SU-DHL-6 (cell line): ENCODE measurements at regions not wholly inside any gene's neighbourhood (a gene's known extent, or its start where the extent isn't known, plus 50 kb on each side); places are given as distances from the start of the nearest gene placed in this dataset.

Experiments
- H2AFZ ChIP-seq: fragments of 200-600 bp; sonication (generic); 2 replicates; pipeline ENCODE4 v1.6.1; 2014; ENCODE audit warnings: low read depth, mild to moderate bottlenecking, moderate library complexity, mixed read lengths, antibody characterized with exemption, low read length; ENCODE audit not compliant: severe bottlenecking
- H3F3A ChIP-seq: fragments of 200-600 bp; shearing (Covaris generic); 2 replicates; pipeline ENCODE4 v1.6.0; 2016; ENCODE audit warnings: antibody characterized with exemption, mild to moderate bottlenecking; ENCODE audit not compliant: insufficient read depth
- H3K27ac ChIP-seq: fragments of 200-600 bp; sonication (generic); 2 replicates; pipeline ENCODE4 v1.5.1; 2016; ENCODE audit warnings: low read depth, mild to moderate bottlenecking, low read length, moderate library complexity, mixed read lengths
- H3K27me3 ChIP-seq: fragments of 200-600 bp; sonication (generic), shearing (Covaris generic); 2 replicates; pipeline ENCODE4 v1.6.0; 2014; ENCODE audit warnings: mild to moderate bottlenecking, low read length
- H3K36me3 ChIP-seq: fragments of 200-600 bp; sonication (generic); 2 replicates; pipeline ENCODE4 v1.6.1; 2014; ENCODE audit warnings: mild to moderate bottlenecking, low read length, mixed read lengths
- H3K4me2 ChIP-seq: fragments of 300-600, 200-600 bp; shearing (Covaris generic), sonication (generic); 2 replicates; pipeline ENCODE4 v1.6.0; 2014; ENCODE audit warnings: low read length, low read depth, mild to moderate bottlenecking; ENCODE audit not compliant: poor library complexity, severe bottlenecking
- H3K4me3 ChIP-seq: fragments of 200-600 bp; sonication (generic); 2 replicates; pipeline ENCODE4 v1.5.1; 2014; ENCODE audit warnings: antibody characterized with exemption, low read length, mild to moderate bottlenecking, mixed read lengths; ENCODE audit not compliant: insufficient read depth, poor library complexity, severe bottlenecking
- H3K79me2 ChIP-seq: fragments of 200-600 bp; sonication (generic); 2 replicates; pipeline ENCODE4 v1.6.1; 2014; ENCODE audit warnings: mild to moderate bottlenecking, low read length, moderate library complexity; ENCODE audit not compliant: insufficient read depth
- H3K9ac ChIP-seq: fragments of 200-600 bp; sonication (generic); 2 replicates; pipeline ENCODE4 v1.7.0; 2014; ENCODE audit warnings: mild to moderate bottlenecking, low read length
- H3K9me2 ChIP-seq: fragments of 200-600 bp; sonication (generic); replicated peaks from 2 replicates; pipeline ENCODE4 v1.6.1; 2014; ENCODE audit warnings: low read length; ENCODE audit not compliant: insufficient read depth
- H3K9me3 ChIP-seq: fragments of 200-600 bp; sonication (generic); 2 replicates; pipeline ENCODE4 v1.6.1; 2014; ENCODE audit warnings: low read length, mixed read lengths; ENCODE audit not compliant: insufficient read depth
- H4K20me1 ChIP-seq: fragments of 200-600 bp; sonication (generic); 2 replicates; pipeline ENCODE4 v1.6.1; 2014; ENCODE audit warnings: low read depth, mild to moderate bottlenecking, antibody characterized with exemption, low read length, moderate library complexity, mixed read lengths
- CTCF ChIP-seq: fragments of 200-600 bp; sonication (generic); IDR thresholded peaks from one replicate; pipeline ENCODE4 v1.5.1; 2017; ENCODE audit warnings: antibody characterized with exemption, mild to moderate bottlenecking, low read length, moderate library complexity; ENCODE audit not compliant: insufficient read depth, poor library complexity, severe bottlenecking
- EZH2phosphoT487 ChIP-seq: fragments of 200-600 bp; sonication (generic), shearing (Covaris generic); conservative IDR thresholded peaks from 2 replicates; pipeline ENCODE4 v1.6.1; 2018; ENCODE audit warnings: mild to moderate bottlenecking, antibody characterized with exemption, low read length, moderate library complexity, mixed read lengths

GRCh38 chr13:80726868-80727267 is 385.9 kb upstream of the SPRY2 start:
- Histone ChIP-seq H3K4me3 (no peak overlapping the region), H3K27ac (no peak overlapping the region), H3K4me2 (no peak overlapping the region), H3K79me2 (no peaks in the 10 kb centered on the region), H4K20me1 (no peaks in the 10 kb centered on the region), H3K27me3 (no peaks in the 10 kb centered on the region), H3K9me3 (no peaks in the 10 kb centered on the region), H2AFZ (no peak overlapping the region), H3K36me3 (no peaks in the 10 kb centered on the region), H3K9ac (no peak overlapping the region), H3F3A (no peaks in the 10 kb centered on the region), H3K9me2 (no peaks in the 10 kb centered on the region)
- TF ChIP-seq CTCF, result no peak

GRCh38 chr13:80721689-80722088 is 380.8 kb upstream of the SPRY2 start:
- H3K27me3 ChIP-seq, result no peaks in the 10 kb centered on the region
- H4K20me1 ChIP-seq, result no peaks in the 10 kb centered on the region
- no peaks in the 10 kb centered on the region for H3K9me2 ChIP-seq
- no peaks in the 10 kb centered on the region for H3K36me3 ChIP-seq
- no peak overlapping the region for H3K4me2 ChIP-seq
- TF ChIP-seq CTCF (no peak), EZH2phosphoT487 (no peak)
- no peak overlapping the region for H3K27ac ChIP-seq
- no peaks in the 10 kb centered on the region for H3K79me2 ChIP-seq
- no peaks in the 10 kb centered on the region for H3F3A ChIP-seq
- H2AFZ ChIP-seq, result no peak overlapping the region
- no peaks in the 10 kb centered on the region for H3K9me3 ChIP-seq
- H3K4me3 ChIP-seq, result no peak overlapping the region
- no peak overlapping the region for H3K9ac ChIP-seq

DNA sequence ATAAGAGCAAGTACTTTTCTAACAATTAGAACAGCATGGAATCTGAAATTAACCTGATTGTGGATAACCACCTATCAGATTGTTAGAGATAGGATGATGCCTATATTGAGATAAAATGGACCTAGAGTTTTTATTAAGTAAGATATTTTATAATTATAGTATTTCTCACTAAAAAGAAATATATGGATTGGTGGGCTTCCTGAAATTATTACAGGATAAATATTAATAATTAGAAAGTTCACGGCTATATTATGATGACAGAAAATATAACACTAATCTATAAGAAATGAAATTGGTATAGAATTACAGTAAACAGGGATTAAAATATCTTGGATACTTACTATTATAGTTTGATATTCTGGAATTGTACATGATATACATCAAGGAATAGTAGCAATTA is 378.0 kb upstream of the SPRY2 start:
- Histone ChIP-seq H3K4me3 (no peak overlapping the region), H3K79me2 (no peaks in the 10 kb centered on the region), H3K9me2 (no peaks in the 10 kb centered on the region), H3K27ac (no peak overlapping the region), H4K20me1 (no peaks in the 10 kb centered on the region), H3K36me3 (no peaks in the 10 kb centered on the region), H3K9me3 (no peaks in the 10 kb centered on the region), H3K4me2 (no peak overlapping the region), H2AFZ (no peak overlapping the region), H3K27me3 (no peaks in the 10 kb centered on the region), H3F3A (no peaks in the 10 kb centered on the region), H3K9ac (no peak overlapping the region)
- no peak for TF ChIP-seq EZH2phosphoT487

GRCh38 chr13:80717776-80718175 is 376.9 kb upstream of the SPRY2 start:
- H3K79me2 ChIP-seq, result no peaks in the 10 kb centered on the region
- no peaks in the 10 kb centered on the region for H4K20me1 ChIP-seq
- H3K27me3 ChIP-seq, result no peaks in the 10 kb centered on the region
- no peaks in the 10 kb centered on the region for H3K9me2 ChIP-seq
- TF ChIP-seq CTCF, result no peak
- no peak for TF ChIP-seq EZH2phosphoT487
- H3K4me3 ChIP-seq, result no peak overlapping the region
- no peaks in the 10 kb centered on the region for H3K36me3 ChIP-seq
- H2AFZ ChIP-seq, result no peak overlapping the region
- no peaks in the 10 kb centered on the region for H3F3A ChIP-seq
- no peak overlapping the region for H3K9ac ChIP-seq
- no peak overlapping the region for H3K27ac ChIP-seq
- H3K9me3 ChIP-seq, result no peaks in the 10 kb centered on the region
- H3K4me2 ChIP-seq, result no peak overlapping the region
